ENCODE measurements at regions not wholly inside any gene's neighbourhood (a gene's known extent, or its start where the extent isn't known, plus 50 kb on each side); places are given as distances from the start of the nearest gene placed in this dataset.

DNA sequence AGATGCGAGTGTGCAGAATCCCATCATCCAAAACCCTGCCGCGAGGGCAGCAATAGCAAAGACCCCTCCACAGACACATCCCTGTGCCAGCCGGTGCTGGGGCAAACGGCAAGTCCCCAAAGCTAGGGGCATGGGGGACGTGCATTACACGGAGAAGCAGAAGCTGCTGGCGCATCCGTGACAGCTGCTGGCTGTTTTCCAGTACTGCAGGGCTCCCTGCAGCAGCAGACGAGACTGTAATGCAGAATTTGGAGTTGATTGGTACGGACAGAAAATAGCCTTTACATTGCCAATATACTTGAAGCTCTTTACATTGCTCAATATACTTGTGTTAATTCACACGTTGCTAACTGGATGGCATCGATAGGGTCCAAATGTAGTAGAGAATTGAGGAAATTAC, 77.2 kb upstream of the TMTC4 start:
- TF ChIP-seq CTCF (IDR thresholded peaks at IDR 0.05 in 2 of 3, conservative IDR thresholded peaks at IDR 0.05 in 1 of 3; ENCODE audit: borderline replicate concordance in 1 of 3, insufficient read depth in 1 of 3, low read depth in 2 of 3, low read length in 2 of 3) (no peak), POLR2A (IDR thresholded peaks at IDR 0.05; ENCODE audit: borderline replicate concordance, extremely low read depth, insufficient read depth, insufficient read length) (no peak), EZH2 (IDR thresholded peaks at IDR 0.05) (no peak), TCF7L2 (IDR thresholded peaks at IDR 0.05; ENCODE audit: borderline replicate concordance, extremely low read depth, insufficient read depth, insufficient read length) (no peak), SIN3A (IDR thresholded peaks at IDR 0.05; ENCODE audit: low read depth) (no peak), POLR2AphosphoS5 (IDR thresholded peaks at IDR 0.05; ENCODE audit: low read depth, low read length) (no peak), EZH2phosphoT487 (IDR thresholded peaks at IDR 0.05; ENCODE audit: borderline replicate concordance) (no peak), JUND (IDR thresholded peaks at IDR 0.05) (no peak), REST (IDR thresholded peaks at IDR 0.05; ENCODE audit: low read depth) (no peak)
- TF ChIP-seq, protein P1, sequence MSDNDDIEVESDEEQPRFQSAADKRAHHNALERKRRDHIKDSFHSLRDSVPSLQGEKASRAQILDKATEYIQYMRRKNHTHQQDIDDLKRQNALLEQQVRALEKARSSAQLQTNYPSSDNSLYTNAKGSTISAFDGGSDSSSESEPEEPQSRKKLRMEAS (IDR thresholded peaks at IDR 0.05): no peak

Measured in HCT116 (cell line).